Pancreas (tissue), 10 donors: ENCODE measurements at regions not wholly inside any gene's neighbourhood (a gene's known extent, or its start where the extent isn't known, plus 50 kb on each side); places are given as distances from the start of the nearest gene placed in this dataset.

Experiments
- ATAC-seq, 4 donors: fragments of 200-7000 bp; cut with Tn5 transposase; one replicate each; pipeline versions ENCODE4 v1.8.0 to v1.9.1; 2020; ENCODE audit warnings: mild to moderate bottlenecking in 4 of 4, moderate library complexity in 4 of 4
- DNase-seq, 6 donors: peaks; one replicate each; pipeline ENCODE4 v3.0.0-alpha.2; 2020
- FAIRE-seq: peaks from 2 replicates; lab custom pipeline; 2012; peaks lifted over from hg19 to GRCh38; lab: Jason Lieb, UNC
- H3K27ac ChIP-seq, 4 donors: fragments of 200-600 bp; sonication (generic); 1 replicate in 3 of 4; 2 replicates in 1 of 4; pipeline versions ENCODE4 v1.5.0 to v1.8.0; 2020
- H3K27me3 ChIP-seq, 4 donors: fragments of 200-600 bp; one replicate each; pipeline ENCODE4 v1.8.0; 2021
- H3K36me3 ChIP-seq, 3 donors: fragments of 200-600 bp; sonication (generic) in 1 of 3; one replicate each; pipeline versions ENCODE4 v1.5.0 to v1.8.0; 2020 to 2021
- H3K4me1 ChIP-seq, 3 donors: fragments of 200-600 bp; one replicate each; pipeline ENCODE4 v1.8.0; 2021
- H3K4me3 ChIP-seq, 4 donors: fragments of 200-600 bp; sonication (generic) in 2 of 4; one replicate each; pipeline versions ENCODE4 v1.5.0 to v1.8.0; 2020 to 2021
- H3K9me3 ChIP-seq, 4 donors: fragments of 200-600 bp; one replicate each; pipeline ENCODE4 v1.8.0; 2021
- WGBS, 2 donors: extraction: QIAGEN DNeasy Blood & Tissue Kit; methylation state at CpG; one replicate each; pipeline ENCODE4 v1.1.7; 2013; 5-methylcytosine and 5-hydroxymethylcytosine counted together
- intact Hi-C, 3 donors: fragments of 100-400 bp; cut with DNase I; formaldehyde crosslinking; loops; one replicate each; pipeline versions ENCODE4 v1.11.1 to v1.14.2; 2022
- TF ChIP-seq, protein P1 (sequence below), 4 donors: fragments of 200-600 bp; sonication (generic) in 3 of 4; IDR thresholded peaks; one replicate each; pipeline versions ENCODE4 v1.5.0 to v1.8.0; 2021; ENCODE audit warnings: antibody characterized with exemption in 4 of 4
- donor health status: healthy with polysubstance abuse.
- donor health status: DM: no; HTN: no; CAD: no; lungs with moderate emphysema.
- donor health status: DM: no; HTN: no; CAD: no.
- donor health status: control.
- donor health status: control.
- donor health status: Bipolar disorder and iron deficiency.
- donor health status: DM: yes; HTN: yes; CAD: no.
- donor health status: DM: no; HTN: no; CAD: no.
- donor health status: DM: no; HTN: no; CAD: no.
- donor health status: DM: yes; HTN: yes; CAD: no.

DNA sequence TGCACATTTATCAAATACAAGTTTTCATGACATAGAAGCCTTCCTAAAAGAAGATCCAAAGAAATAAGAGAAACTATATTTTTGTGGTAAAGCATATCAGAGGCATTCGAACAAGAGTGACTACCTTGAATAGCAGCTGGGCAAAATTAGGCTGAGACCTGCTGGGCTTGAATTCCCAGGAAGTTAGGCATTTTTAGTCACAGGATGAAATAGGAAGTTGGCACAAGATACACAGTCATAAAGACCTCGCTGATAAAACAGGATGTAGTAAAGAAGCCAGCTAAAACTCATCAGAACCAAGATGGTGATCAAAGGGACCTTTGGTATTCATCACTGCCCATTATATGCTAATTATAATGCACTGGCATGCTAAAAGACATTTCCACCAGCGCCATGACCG, 1302.3 kb upstream of the NRXN1 start:
- TF ChIP-seq, protein P1, sequence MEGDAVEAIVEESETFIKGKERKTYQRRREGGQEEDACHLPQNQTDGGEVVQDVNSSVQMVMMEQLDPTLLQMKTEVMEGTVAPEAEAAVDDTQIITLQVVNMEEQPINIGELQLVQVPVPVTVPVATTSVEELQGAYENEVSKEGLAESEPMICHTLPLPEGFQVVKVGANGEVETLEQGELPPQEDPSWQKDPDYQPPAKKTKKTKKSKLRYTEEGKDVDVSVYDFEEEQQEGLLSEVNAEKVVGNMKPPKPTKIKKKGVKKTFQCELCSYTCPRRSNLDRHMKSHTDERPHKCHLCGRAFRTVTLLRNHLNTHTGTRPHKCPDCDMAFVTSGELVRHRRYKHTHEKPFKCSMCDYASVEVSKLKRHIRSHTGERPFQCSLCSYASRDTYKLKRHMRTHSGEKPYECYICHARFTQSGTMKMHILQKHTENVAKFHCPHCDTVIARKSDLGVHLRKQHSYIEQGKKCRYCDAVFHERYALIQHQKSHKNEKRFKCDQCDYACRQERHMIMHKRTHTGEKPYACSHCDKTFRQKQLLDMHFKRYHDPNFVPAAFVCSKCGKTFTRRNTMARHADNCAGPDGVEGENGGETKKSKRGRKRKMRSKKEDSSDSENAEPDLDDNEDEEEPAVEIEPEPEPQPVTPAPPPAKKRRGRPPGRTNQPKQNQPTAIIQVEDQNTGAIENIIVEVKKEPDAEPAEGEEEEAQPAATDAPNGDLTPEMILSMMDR (IDR thresholded peaks at IDR 0.05): no peak
- intact Hi-C loops: no loop called here
- H3K27me3 ChIP-seq: no peaks in the 10 kb centered on the region
- H3K36me3 ChIP-seq: no peaks in the 10 kb centered on the region
- ATAC-seq: no peak
- FAIRE-seq: no peak
- WGBS, 2 donors: 72 to 76% methylated on average over 4 of the region's 4 CpGs
- H3K27ac ChIP-seq: no peak overlapping the region
- H3K9me3 ChIP-seq: no peaks in the 10 kb centered on the region
- no peaks in the 10 kb centered on the region for H3K4me1 ChIP-seq
- DNase-seq: no peak
- H3K4me3 ChIP-seq: no peak overlapping the region

DNA sequence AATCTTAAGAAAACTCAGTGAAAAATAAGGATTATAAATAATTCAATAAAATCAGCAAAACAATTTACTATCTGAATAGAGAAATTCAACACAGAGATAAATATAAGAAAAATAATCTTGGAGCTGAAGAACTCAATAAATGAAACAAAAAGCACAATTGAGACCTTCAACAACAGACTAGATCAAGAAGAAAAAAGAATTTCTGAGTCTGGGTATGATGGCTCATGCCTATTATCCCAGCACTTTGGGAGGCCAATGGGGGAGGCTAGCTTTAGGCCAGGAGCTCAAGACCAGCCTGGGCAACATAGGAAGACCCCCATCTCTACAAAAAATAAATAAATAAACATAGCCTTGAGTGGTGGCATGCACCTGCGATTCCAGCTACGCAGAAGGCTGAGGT, 1295.7 kb upstream of the NRXN1 start:
- FAIRE-seq: no peak
- ATAC-seq: no peak
- Histone ChIP-seq H3K9me3 (no peaks in the 10 kb centered on the region), H3K27me3 (no peaks in the 10 kb centered on the region), H3K27ac (no peak overlapping the region), H3K36me3 (no peaks in the 10 kb centered on the region), H3K4me1 (no peaks in the 10 kb centered on the region), H3K4me3 (no peak overlapping the region)
- intact Hi-C loops: no loop called here
- 93 to 100% methylated on average over 2 of the region's 2 CpGs for WGBS, 2 donors
- TF ChIP-seq, protein P1 (IDR thresholded peaks at IDR 0.05): no peak
- no peak for DNase-seq

DNA sequence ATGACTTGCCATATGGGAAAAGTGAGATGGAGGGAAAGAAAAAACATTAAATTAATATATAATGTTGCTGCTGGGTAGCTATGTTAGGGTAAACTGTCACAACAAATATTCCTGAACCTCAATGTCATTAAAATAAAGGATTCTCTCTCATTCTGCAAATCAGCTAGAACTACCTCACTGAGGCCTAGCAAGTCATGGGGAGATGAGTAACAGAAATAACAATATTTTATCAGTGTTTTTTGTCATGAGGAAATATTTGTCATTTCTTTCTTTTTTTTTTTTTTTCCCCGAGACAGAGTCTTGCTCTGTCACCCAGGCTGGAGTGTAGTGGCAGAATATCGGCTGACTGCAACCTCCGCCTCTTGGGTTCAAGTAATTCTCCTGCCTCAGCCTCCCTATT, 1282.3 kb upstream of the NRXN1 start:
- Histone ChIP-seq H3K27me3 (no peaks in the 10 kb centered on the region), H3K36me3 (no peaks in the 10 kb centered on the region), H3K4me3 (no peak overlapping the region), H3K9me3 (no peaks in the 10 kb centered on the region), H3K4me1 (no peaks in the 10 kb centered on the region), H3K27ac (no peak overlapping the region)
- DNase-seq (no peak), ATAC-seq (no peak), FAIRE-seq (no peak)
- WGBS, 2 donors: 90 to 92% methylated on average over 3 of the region's 3 CpGs
- intact Hi-C loops: no loop called here
- TF ChIP-seq, protein P1 (IDR thresholded peaks at IDR 0.05): no peak

DNA sequence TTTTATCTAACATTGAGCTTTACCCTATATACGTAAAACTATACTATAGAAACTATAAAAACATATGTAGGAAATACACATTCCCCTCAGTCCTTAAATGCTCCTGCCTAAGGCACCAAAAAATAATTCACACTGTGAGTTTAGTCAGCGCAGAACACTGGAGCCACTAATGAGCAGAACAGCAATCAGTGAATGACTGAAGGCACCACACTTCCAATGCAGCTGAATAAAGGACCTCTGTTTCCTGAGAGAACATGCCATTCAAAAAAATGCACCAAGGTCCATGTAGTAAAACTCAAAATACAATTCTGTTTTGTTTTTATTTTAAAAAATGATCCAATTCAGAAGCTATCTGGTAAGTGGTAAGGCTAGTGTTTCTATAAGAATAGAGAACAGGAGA, 1280.6 kb upstream of the NRXN1 start:
- Histone ChIP-seq H3K4me1 (no peaks in the 10 kb centered on the region), H3K27ac (no peak overlapping the region), H3K27me3 (no peaks in the 10 kb centered on the region), H3K9me3 (no peaks in the 10 kb centered on the region), H3K36me3 (no peaks in the 10 kb centered on the region), H3K4me3 (no peak overlapping the region)
- no peak for FAIRE-seq
- 68 to 77% methylated on average over 2 of the region's 2 CpGs for WGBS, 2 donors
- ATAC-seq: no peak
- intact Hi-C loops: no loop called here
- TF ChIP-seq, protein P1 (IDR thresholded peaks at IDR 0.05): no peak
- DNase-seq: no peak

DNA sequence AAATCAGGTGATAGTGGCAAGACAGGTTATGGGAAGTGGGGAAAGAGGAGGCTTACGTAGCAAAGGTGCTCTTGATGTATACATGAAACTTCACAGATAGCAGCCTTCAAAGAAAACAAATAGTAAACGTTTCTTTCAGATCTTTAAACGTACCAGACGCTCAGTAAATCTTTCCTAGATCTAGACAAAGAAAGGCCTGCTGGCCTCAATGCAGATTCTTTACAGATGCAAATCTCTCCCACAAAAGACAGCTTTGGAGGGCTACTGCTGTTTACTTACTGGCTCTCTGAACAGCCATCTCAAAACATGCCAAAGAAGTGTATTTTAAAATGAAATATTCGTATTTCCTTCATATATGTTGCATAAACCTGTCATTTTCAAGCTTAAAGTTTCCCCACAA, 1279.9 kb upstream of the NRXN1 start:
- Histone ChIP-seq H3K36me3 (no peaks in the 10 kb centered on the region), H3K27ac (no peak overlapping the region), H3K27me3 (no peaks in the 10 kb centered on the region), H3K4me3 (no peak overlapping the region), H3K9me3 (no peaks in the 10 kb centered on the region), H3K4me1 (no peaks in the 10 kb centered on the region)
- WGBS, 2 donors: 54 to 58% methylated on average over 5 of the region's 5 CpGs
- intact Hi-C loops: no loop called here
- DNase-seq: no peak
- TF ChIP-seq, protein P1 (IDR thresholded peaks at IDR 0.05): no peak
- FAIRE-seq: no peak
- ATAC-seq: no peak
